NCI-H128 (cell line): ENCODE measurements at regions not wholly inside any gene's neighbourhood (a gene's known extent, or its start where the extent isn't known, plus 50 kb on each side); places are given as distances from the start of the nearest gene placed in this dataset.

Source experiments
- DNase-seq: peaks from one replicate; lab custom pipeline; 2025; ENCODE audit not compliant: unreplicated experiment; lab: John Stamatoyannopoulos, UW

DNA sequence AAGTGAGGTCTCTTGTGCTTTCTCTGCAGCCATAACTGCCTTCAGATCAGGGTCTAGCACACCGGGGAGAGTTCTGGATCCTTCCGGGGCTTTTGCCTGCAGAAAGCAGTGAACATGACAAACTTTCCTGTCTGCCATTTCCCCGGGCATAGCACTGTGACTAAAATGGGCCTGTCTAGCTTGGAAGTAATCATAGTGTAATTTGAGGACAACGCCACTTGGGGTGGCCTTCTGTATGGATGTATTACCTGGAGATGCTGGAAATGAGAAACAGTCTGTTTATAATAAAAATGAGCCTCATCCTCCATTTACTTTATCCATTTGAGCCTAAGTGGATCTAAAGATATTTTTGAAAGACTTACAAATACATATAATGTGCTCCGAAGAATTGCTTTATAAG lies 453.7 kb downstream of the VRK1 start:
- no peak for DNase-seq

DNA sequence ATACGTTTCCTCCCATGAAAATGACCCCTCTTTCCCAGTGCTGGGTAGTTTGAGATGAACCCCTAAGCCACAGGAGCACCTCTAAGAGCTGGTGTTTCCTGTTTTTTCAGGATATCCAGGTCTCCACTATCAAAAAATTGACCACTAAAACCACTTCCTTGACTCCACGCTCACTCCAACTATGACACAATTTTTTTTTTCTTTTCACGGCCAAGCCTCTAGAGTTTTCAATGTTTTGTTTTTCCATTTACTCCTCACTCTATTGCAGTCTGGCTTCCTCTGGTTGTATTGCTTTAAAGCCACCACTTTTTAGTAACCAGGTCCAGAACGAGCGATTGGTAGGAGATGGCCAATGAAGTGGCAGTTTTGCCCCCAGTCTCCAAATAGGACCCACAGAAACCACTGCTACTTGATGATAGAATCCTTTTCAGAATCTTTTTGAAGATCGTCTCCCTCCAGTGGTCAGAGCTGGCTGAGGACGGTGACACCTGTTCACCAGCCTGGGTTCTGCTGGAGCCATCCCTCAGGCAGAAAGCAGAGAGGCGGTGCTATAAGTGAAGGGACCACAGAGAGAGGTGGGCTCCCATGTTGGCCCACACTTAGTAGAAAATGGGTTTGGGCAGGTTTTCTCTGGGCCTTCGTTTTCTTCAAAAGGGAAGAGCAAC lies 454.4 kb downstream of the VRK1 start:
- no peak for DNase-seq

DNA sequence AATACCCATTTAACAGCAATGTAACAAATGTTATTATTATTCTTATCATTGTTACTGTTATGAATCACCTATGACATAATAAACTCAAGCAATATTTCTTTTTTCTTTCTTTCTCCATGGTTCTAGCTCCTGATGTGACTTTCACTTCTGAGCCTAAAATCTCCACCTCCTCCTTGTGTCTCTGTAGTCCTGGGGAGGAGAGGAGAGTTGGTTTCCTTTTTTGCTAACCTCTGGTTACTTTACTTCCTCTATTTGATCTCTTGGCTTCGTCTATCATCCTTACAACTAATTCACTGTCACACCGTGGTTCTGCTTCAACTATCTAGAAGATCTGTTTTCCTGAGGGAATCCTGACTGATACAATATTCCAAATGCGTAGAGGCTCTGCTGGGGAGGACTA lies 456.6 kb downstream of the VRK1 start:
- no peak for DNase-seq

DNA sequence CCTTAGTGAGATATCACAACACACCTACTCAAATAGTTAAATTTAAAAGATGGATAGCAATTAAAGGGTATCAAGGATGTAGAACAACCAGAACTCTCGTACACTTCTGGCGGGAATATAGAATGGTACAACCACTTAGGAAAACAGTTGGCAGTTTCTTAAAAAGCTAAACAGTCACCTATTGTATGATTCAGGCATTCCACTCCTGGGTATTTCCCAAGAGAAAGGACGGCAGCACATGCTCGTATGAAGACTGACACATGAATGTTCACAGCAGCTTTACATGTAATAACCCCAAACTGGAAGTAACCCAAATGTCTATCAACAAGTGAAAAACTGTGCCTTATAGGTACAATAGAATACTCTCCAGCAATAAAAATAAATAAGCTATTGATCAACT lies 465.2 kb downstream of the VRK1 start:
- DNase-seq = no peak

DNA sequence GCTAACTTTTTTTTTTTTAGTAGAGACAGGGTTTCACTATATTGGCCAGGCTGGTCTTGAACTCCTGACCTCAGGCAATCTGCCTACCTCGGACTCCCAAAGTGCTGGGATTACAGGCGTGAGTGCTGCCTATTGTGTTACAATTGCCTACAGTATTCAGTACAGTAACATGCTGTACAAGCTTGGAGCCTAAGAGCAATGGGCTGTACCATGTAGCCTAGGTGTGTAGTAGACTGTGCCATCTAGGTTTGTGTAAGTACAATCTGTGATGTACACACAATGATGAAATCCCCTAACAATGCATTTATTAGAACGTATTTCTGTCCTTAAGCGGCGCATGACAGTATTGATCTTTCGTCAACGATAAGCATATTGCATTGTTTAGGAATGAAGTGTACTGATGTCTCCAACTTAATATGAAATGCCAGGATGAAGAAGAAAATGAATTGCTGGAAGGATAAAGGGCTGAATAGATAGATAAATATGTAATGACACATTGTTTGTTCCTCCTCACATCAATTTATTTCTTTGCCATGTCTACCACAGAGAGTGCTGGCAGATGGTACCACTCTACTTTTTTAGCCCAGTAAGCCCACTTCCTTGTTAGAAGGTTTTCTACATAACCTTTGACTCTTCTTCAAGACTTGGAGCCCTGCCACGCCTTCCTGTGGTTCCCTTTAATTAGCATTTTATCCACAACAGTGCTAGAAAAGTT lies 467.5 kb downstream of the VRK1 start:
- no peak for DNase-seq

DNA sequence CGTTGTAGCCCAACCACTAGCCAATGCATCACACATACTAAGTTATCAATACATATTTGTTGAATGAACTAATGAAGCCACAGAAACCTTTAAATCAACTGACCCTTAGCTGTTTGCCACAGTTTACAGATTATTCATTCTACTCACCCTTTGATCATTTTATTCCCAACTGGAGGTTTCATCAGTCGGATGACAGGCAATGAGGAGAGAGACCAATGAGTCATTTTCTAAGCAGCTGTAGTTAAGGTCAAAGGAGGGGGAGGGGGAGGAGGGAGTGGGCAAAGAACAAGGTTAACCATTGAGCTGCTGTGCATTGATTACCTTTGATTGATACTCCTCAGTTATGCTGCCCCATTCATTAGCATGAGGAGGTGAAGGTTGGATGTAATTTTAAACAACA lies 469.5 kb downstream of the VRK1 start:
- DNase-seq = no peak

DNA sequence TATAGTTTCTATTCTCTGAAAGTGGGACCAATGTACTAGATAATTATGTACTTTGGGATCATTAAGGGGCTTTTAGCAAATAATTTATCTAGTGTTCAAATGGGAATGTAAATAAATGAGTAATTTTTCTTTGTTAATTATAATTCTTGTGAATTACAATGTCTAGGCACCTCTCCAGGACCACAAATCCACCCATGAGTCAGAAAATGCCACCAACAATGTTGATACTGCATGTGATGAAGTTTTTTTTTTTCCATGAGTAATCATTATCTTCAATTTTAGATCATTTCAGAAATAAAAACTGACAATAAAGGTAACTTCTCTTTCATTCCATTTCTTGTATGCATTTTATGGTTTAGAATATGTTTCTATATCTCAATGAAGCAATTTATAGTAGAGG lies 470.3 kb downstream of the VRK1 start:
- no peak for DNase-seq

DNA sequence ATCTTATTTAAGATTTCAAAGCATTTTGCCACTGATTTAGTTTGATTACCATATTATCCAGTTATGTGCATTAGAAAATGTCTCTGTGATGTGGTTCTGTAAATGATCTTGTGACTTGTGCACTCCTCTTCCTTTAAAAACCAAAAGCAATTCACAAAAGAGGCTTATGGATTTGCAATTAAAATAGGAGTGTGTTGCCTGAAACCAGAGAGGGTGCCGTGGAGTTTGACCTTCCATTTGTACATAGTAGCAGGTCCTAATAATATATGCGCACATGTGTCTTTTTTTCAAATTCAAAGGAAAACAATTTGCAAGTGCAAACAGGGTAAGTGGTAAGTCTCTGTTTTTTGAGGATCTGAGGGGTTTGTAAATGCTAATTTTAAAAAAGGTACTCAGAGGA lies 470.9 kb downstream of the VRK1 start:
- no peak for DNase-seq

DNA sequence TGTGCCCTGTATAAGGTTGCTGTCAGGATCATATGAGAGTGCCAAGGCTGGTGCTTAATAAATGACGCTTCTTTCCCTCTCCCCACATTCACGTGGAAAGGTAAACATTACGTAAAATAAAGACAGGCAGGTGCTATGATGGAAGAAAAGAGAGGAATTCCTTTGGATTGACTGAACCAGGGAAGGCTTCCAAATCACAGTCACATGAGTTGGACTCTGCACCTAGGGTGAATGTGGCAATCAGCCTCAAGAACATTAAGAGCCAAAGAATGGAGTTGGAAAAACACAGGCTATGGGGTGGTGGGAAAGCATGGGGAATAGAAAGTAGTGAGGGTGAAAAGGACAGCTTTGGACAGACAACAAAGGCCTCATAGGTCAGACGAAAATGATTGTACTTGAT lies 473.1 kb downstream of the VRK1 start:
- no peak for DNase-seq

DNA sequence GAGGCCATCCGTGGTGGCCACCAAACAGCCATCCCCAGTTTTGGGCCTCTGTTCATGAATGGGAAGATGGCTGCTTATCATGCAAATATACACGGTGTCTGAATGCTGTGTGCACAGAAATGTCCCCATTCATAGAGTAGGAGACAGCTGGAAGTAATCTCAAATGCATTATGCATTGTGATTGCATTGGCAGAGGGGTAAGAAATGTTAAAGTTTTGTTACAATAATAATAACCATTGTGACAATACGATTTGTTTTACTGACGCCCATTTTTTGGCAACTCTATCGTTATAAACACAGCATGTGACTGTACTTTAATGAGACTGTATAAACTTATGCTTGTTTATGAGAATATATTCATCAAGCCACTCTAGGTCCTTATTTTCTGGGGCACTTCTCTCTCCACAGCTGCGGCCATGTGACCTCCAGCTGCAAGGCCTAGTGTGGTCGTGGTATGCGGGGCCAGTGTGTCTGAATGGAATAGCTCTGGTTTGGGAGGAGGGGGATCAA lies 474.3 kb downstream of the VRK1 start:
- DNase-seq = no peak

DNA sequence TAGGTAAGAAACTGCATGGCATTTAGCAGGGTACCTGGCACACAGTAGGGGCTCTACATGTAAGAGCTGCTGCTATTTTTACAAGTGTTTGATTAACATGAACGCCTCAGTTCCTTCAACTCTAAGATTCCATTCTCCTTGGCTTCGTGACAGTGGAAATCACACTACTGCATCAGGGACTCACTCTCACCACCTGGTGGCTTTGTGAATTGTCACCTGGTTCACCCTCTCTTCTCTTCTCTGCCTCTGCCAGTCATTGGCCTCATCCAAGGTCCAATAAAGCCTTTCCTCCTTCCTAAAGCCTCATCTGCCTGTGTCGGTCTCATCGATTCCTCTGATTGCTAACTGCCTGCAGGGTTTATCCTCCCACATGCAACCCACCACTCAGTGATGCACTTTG lies 476.4 kb downstream of the VRK1 start:
- DNase-seq = no peak

DNA sequence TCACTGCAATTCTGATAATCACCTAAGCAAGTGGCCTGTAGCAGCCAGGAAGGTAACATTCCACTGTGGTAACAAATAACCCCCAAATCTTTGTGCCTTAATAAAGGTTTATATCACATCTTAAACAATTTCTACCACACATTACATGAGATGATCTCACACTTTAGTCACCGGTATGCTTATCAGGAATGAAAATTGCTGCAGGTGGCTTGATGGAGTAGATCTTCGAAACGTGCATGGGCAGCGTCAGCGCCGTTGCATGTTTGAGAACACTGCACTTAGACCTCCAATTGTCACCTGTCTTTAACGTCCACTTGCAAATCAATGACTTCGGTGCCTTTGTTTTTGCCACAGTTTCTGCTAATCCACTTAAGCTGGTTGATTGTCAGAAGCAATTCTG lies 477.4 kb downstream of the VRK1 start:
- no peak for DNase-seq

DNA sequence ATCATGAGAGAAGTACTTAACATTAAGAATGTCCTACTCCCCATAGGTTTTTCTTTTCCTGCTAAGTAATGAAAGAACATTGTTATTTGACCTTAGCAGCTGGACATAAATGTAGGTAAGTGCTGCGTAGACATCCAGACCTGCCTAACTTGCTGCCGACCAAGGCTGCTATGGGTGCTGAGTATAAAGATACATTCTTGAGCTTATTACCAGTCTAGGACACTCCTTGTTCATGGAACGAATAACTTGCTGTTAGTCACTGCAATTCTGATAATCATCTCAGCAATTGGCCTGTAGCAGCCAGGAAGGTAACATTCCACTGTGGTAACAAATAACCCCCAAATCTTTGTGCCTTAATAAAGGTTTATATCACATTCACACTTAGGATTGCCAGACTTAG lies 478.1 kb downstream of the VRK1 start:
- no peak for DNase-seq

DNA sequence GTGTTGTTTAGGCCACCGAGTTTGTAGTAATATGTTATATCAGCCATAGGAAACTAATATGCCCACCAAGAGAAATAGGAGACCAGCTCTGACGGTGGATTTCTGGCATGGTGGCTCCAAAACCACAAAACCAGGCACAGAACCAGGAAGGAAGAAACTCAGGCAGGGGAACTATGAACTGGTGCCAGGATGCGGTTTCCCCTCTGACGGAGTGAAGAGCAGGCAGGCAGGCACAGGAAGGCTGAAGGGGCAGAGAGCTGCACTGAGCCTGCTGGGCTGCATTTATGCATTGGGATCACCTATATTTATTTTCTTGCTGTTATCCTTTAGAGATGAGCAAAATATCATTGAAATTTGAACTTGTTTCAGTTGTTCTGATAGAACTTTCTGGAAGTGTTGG lies 479.4 kb downstream of the VRK1 start:
- DNase-seq = no peak

DNA sequence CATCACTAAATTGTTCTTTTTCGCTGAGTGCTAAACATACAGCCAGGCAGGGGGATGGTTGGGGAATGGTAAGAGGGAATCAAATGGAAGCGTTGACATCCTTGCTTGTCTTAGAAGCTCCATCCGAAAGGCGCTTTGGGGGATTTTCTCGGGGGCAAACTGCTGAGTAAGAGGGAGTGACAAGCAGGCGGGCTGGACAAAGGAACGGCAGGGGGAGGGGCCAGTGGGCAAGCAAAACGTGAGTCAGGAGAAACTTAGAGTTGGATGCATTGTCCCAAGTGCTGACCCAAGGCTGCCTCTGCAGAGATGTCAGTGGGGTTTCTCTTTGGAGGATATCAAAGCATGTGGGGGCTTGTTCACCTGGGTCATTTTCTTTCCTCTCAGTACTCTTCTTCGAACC lies 480.5 kb downstream of the VRK1 start:
- DNase-seq = no peak

DNA sequence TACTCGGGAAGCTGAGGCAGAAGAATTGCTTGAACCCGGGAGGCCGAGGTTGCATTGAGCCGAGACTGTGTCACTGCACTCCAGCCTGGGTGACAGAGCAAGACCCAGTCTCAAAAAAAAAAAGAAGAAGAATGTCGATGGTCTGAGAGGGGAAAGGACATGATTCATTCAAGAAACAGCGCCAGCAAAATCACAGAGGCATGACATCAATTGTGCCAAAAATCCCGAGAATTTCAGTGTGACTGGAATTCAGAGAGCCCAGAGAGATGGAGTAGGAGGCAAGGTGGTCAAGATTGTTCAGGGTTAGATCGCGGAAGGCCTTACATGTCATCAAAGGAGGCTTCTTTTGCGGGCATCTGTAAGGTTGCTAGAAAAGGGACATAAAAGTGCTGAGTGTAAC lies 483.3 kb downstream of the VRK1 start:
- DNase-seq = no peak

DNA sequence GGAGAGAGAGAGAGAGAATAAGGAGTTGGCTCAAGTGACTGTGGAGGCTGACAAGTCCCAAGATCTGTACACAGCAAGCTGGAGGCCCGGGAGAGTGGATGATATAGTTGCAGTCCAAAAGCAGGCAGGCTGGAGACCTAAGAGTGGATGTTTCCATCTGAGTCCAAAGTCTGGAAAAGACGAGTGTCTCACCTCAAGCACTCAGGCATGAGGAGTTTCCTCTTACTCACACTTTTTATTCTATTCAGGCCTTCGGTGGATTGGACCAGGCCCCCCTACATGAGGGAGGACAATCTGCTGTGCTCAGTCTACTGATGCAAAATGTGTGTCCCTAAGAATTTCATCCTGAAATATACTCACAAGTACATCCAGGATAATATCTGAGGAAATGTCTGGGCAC lies 484.6 kb downstream of the VRK1 start:
- no peak for DNase-seq

DNA sequence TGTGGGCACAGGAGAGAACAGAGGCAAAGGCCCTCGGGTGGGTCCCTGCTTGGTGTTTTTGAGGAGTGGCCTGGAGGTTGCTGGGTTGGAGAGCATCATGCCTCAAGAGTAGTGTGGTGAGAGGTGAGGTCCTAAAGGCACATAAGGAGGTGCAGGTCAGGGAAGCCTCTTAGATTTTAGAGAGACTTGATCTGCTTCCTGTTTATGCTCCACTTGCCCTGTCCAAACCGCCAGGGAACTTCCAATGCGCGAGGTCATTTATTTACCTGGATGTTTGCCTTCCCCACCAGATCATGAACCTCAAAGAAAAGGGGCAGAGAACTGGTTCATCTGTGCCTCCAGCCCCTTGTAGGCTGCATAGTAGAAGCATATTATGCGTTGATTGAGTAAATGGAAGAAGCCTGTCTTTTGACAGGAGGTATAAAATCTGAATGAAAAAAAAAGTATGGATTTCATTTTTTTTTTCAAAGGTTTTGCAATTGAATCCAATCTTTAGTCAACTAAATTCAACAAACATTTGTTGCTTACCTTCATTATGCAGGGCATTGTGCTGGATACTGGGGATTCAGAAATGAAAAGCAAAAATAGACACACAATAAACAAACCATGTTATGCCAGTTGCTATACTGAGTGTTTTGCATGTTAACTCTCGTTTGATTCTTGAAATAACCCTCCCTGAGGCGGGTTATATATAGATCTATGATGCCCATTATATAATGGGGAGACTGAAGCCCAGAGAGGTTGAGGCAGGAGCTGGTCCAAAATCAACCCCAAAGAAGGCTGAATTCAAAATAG lies 485.2 kb downstream of the VRK1 start:
- no peak for DNase-seq

DNA sequence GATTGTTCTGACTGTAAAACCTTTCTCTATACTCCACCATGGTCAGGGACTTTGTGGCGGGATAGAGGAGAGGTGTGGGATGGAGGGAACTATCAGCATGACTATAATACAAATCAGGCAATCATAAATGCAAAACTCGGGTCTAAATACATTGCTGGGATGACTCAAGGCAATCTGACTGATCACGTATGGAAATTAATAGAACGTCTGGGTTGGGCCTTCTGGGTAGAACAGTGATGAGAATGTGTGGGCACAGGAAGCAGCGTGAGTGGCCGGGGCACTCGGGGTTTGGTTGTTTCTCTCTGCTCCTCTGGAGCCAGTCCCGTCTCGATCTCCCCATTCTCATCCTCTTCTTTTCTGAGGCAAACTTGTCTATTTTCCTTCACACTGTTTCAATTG lies 485.8 kb downstream of the VRK1 start:
- no peak for DNase-seq

DNA sequence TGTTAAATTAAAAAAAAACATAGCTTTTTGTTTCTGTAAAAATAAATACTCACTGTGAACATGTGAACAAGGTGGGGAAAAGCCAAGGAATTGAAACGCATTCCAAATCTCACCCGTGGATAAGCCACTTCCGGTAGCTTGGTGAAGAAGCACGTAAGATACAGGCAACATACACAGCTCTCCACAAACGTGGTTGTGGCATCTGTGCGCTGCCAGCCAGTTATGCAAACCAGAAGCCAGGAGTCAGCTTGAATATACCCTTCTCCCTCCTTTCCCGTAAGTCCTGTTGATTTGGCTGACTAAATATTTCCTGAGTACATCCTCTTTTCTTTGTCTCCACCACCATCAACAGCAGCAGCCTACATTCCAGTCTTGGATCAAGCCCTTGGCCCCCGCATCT lies 486.2 kb downstream of the VRK1 start:
- no peak for DNase-seq

DNA sequence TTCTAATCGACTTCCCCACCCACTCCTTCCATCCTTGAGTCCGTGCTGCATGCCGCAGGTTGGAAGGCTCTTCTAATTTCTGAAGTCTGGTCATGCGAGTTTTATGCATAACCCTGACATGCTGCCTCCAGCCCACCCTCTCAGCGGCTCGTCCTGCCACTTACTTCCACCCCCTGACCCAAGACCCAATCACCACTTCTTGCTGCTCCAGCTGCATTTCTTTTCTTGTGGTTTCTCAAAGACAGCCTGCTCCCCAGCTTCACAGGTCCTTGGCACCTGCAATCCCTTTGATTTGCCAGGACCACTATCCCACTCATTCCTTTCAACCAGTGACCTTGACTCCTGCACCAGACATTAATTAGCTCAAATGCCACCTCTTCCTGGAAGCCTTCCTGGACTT lies 486.7 kb downstream of the VRK1 start:
- DNase-seq = no peak

DNA sequence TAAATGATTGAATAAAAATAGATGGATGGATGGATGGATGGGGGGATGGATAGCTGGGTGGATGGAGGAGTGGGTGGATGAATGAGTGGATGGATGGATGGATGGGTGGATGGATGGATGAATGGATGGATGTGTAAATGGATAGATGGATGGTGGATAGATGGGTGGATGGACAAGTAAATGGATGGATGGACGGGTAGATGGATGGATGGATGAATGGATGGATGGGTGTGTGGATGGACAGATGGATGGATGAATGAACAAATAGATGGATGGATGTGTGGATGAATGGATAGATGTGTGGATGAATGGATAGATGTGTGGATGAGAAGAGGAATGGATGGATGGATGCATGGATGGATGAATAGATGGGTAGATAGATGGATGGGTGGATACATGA lies 490.8 kb downstream of the VRK1 start:
- DNase-seq = no peak
